ENCODE measurements at regions not wholly inside any gene's neighbourhood (a gene's known extent, or its start where the extent isn't known, plus 50 kb on each side); places are given as distances from the start of the nearest gene placed in this dataset.
"Not testable (repeated sequence)": the region's sequence is repeated elsewhere in the genome, so short reads cannot be mapped to it uniquely, and the experiment has no call there.

- H3K4me2 ChIP-seq (replicated peaks; ENCODE audit: low read depth, low read length, poor library complexity, severe bottlenecking); H3K4me3 Mint-ChIP-seq; H3K27me3 Mint-ChIP-seq; H3K27me3 ChIP-seq (replicated peaks in 1 of 4; ENCODE audit: control extremely low read depth in 1 of 4, control insufficient read depth in 3 of 4, insufficient read depth in 4 of 4, low read length in 3 of 4); H4K20me1 ChIP-seq (ENCODE audit: control insufficient read depth, insufficient read depth, low read length, poor library complexity, severe bottlenecking); H3K79me2 ChIP-seq (ENCODE audit: control insufficient read depth, insufficient read depth, low read length); intact Hi-C loops (cut with micrococcal nuclease); H3K9ac ChIP-seq (ENCODE audit: low read length); H3K9me3 Mint-ChIP-seq (ENCODE audit: insufficient read depth); POLR2A ChIA-PET; H3K4me1 Mint-ChIP-seq; DNase-seq; H3K4me3 ChIP-seq (ENCODE audit: control extremely low read depth in 1 of 5, extremely low read depth in 1 of 5, insufficient read depth in 1 of 5, low read depth in 2 of 5, low read length in 4 of 5); H2AFZ ChIP-seq (ENCODE audit: insufficient read depth, low read depth, low read length, poor library complexity, severe bottlenecking); H3K27ac Mint-ChIP-seq; H3K36me3 ChIP-seq (replicated peaks in 1 of 2; ENCODE audit: control extremely low read depth in 1 of 2, control insufficient read depth in 1 of 2, extremely low read depth in 1 of 2, insufficient read depth in 2 of 2, low read length in 1 of 2); H3K27ac ChIP-seq (ENCODE audit: low read length in 2 of 2); H3K4me1 ChIP-seq (ENCODE audit: control insufficient read depth in 2 of 2, insufficient read depth in 2 of 2, low read length in 2 of 2); ATAC-seq (ENCODE audit: low read depth); CTCF ChIA-PET: not testable (repeated sequence)
- WGBS (ENCODE audit: insufficient coverage) = 100% methylated on average over 6 of the region's 13 CpGs
- H3K9me3 ChIP-seq (ENCODE audit: control extremely low read depth in 1 of 3, control insufficient read depth in 2 of 3, insufficient read depth in 1 of 3, low read length in 2 of 3) = peaks cover 0 to 12% (median 0%) of the 10 kb centered on the region in 3 donors
Measured at GRCh38 chr13:22966753-22967152, 214.0 kb upstream of the SGCG start.

- no peak overlapping the region for H3K27ac Mint-ChIP-seq
- Histone ChIP-seq H3K9ac (ENCODE audit: low read length) (no peak overlapping the region), H2AFZ (ENCODE audit: insufficient read depth, low read depth, low read length, poor library complexity, severe bottlenecking) (no peak overlapping the region), H3K9me3 (ENCODE audit: control extremely low read depth in 1 of 3, control insufficient read depth in 2 of 3, insufficient read depth in 1 of 3, low read length in 2 of 3) (peaks cover 0 to 10% (median 0%) of the 10 kb centered on the region in 3 donors), H3K4me3 (ENCODE audit: control extremely low read depth in 1 of 5, extremely low read depth in 1 of 5, insufficient read depth in 1 of 5, low read depth in 2 of 5, low read length in 4 of 5) (no peak overlapping the region), H3K79me2 (ENCODE audit: control insufficient read depth, insufficient read depth, low read length) (no peaks in the 10 kb centered on the region), H3K27ac (ENCODE audit: low read length in 2 of 2) (no peak overlapping the region), H4K20me1 (ENCODE audit: control insufficient read depth, insufficient read depth, low read length, poor library complexity, severe bottlenecking) (no peaks in the 10 kb centered on the region), H3K27me3 (replicated peaks in 1 of 4; ENCODE audit: control extremely low read depth in 1 of 4, control insufficient read depth in 3 of 4, insufficient read depth in 4 of 4, low read length in 3 of 4) (no peaks in the 10 kb centered on the region), H3K4me1 (ENCODE audit: control insufficient read depth in 2 of 2, insufficient read depth in 2 of 2, low read length in 2 of 2) (no peaks in the 10 kb centered on the region), H3K36me3 (replicated peaks in 1 of 2; ENCODE audit: control extremely low read depth in 1 of 2, control insufficient read depth in 1 of 2, extremely low read depth in 1 of 2, insufficient read depth in 2 of 2, low read length in 1 of 2) (no peaks in the 10 kb centered on the region), H3K4me2 (replicated peaks; ENCODE audit: low read depth, low read length, poor library complexity, severe bottlenecking) (no peak overlapping the region)
- H3K4me3 Mint-ChIP-seq = no peak overlapping the region
- intact Hi-C loops (cut with micrococcal nuclease) = no loop called here
- no peak for DNase-seq
- H3K4me1 Mint-ChIP-seq = no peaks in the 10 kb centered on the region
- no peak for ATAC-seq (ENCODE audit: low read depth)
- 95% methylated on average over 3 of the region's 6 CpGs for WGBS (ENCODE audit: insufficient coverage)
- ChIA-PET CTCF (no interaction called here), POLR2A (no interaction called here)
- TF ChIP-seq EZH2 (IDR thresholded peaks at IDR 0.05; ENCODE audit: borderline replicate concordance, insufficient read depth, low read depth, low read length, poor library complexity, severe bottlenecking) (no peak), CTCF (IDR thresholded peaks at IDR 0.05) (no peak)
- H3K27me3 Mint-ChIP-seq = no peaks in the 10 kb centered on the region
- no peaks in the 10 kb centered on the region for H3K9me3 Mint-ChIP-seq (ENCODE audit: insufficient read depth)
Measured at GRCh38 chr13:22967669-22968068, 213.1 kb upstream of the SGCG start.

All from B cell (primary cell).